H9 (cell line): ENCODE measurements at regions not wholly inside any gene's neighbourhood (a gene's known extent, or its start where the extent isn't known, plus 50 kb on each side); places are given as distances from the start of the nearest gene placed in this dataset.

Experiments
- DNase-seq: peaks from one replicate; pipeline ENCODE4 v3.0.0-alpha.2; 2017
- H2AFZ ChIP-seq: one replicate; pipeline ENCODE4 v1.6.1; 2013; ENCODE audit warnings: mild to moderate bottlenecking, low read length, control low read depth, moderate library complexity
- H2AK5ac ChIP-seq: 2 replicates; pipeline ENCODE4 v1.6.1; 2013; ENCODE audit warnings: low read length, control low read depth, mixed read lengths; ENCODE audit not compliant: insufficient read length
- H2BK120ac ChIP-seq: one replicate; pipeline ENCODE4 v1.6.1; 2013; ENCODE audit warnings: low read depth, mild to moderate bottlenecking, low read length, control low read depth, inconsistent platforms; ENCODE audit not compliant: poor library complexity, severe bottlenecking
- H2BK12ac ChIP-seq: 2 replicates; pipeline ENCODE4 v1.6.1; 2013; ENCODE audit warnings: low read length, control low read depth, mixed read lengths, low read depth; ENCODE audit not compliant: insufficient read length
- H2BK15ac ChIP-seq: 2 replicates; pipeline ENCODE4 v1.6.1; 2013; ENCODE audit warnings: low read depth, low read length, control low read depth
- H2BK20ac ChIP-seq: one replicate; pipeline ENCODE4 v1.6.1; 2013; ENCODE audit warnings: low read depth, mild to moderate bottlenecking, low read length, control low read depth, inconsistent platforms; ENCODE audit not compliant: poor library complexity, severe bottlenecking
- H2BK5ac ChIP-seq: 2 replicates; pipeline ENCODE4 v1.6.1; 2013; ENCODE audit warnings: low read length, control low read depth, mixed read lengths; ENCODE audit not compliant: insufficient read length
- H3K14ac ChIP-seq: 2 replicates; pipeline ENCODE4 v1.6.1; 2013; ENCODE audit warnings: low read length, control low read depth; ENCODE audit not compliant: insufficient read depth
- H3K18ac ChIP-seq: 2 replicates; pipeline ENCODE4 v1.6.1; 2013; ENCODE audit warnings: low read depth, mild to moderate bottlenecking, mixed read lengths, low read length, control low read depth; ENCODE audit not compliant: insufficient read length
- H3K23ac ChIP-seq: 2 replicates; pipeline ENCODE4 v1.6.1; 2013; ENCODE audit warnings: low read length, control low read depth, mixed read lengths, low read depth; ENCODE audit not compliant: insufficient read length
- H3K23me2 ChIP-seq: 2 replicates; pipeline ENCODE4 v1.6.1; 2013; ENCODE audit warnings: low read depth, mild to moderate bottlenecking, mixed read lengths, low read length, control low read depth; ENCODE audit not compliant: insufficient read length, poor library complexity, severe bottlenecking
- H3K27ac ChIP-seq: 2 replicates; pipeline ENCODE4 v1.5.1; 2013; ENCODE audit warnings: low read length, control low read depth, mixed read lengths, low read depth; ENCODE audit not compliant: insufficient read length
- H3K27me3 ChIP-seq: 2 replicates; pipeline ENCODE4 v1.6.1; 2013; ENCODE audit warnings: low read length, control low read depth, inconsistent platforms; ENCODE audit not compliant: insufficient read depth
- H3K4ac ChIP-seq: 2 replicates; pipeline ENCODE4 v1.6.1; 2013; ENCODE audit warnings: low read depth, mild to moderate bottlenecking, control low read depth, inconsistent platforms, low read length, moderate library complexity
- H3K4me1 ChIP-seq: 2 replicates; pipeline ENCODE4 v1.6.1; 2013; ENCODE audit warnings: low read length, control low read depth, inconsistent platforms; ENCODE audit not compliant: insufficient read depth
- H3K4me2 ChIP-seq: 2 replicates; pipeline ENCODE4 v1.6.1; 2013; ENCODE audit warnings: low read length, control low read depth, mixed read lengths; ENCODE audit not compliant: insufficient read length, insufficient read depth
- H3K56ac ChIP-seq: 2 replicates; pipeline ENCODE4 v1.6.1; 2013; ENCODE audit warnings: low read depth, mild to moderate bottlenecking, mixed read lengths, low read length, control low read depth; ENCODE audit not compliant: insufficient read length
- H3K79me1 ChIP-seq: 2 replicates; pipeline ENCODE4 v1.6.1; 2013; ENCODE audit warnings: low read depth, mild to moderate bottlenecking, moderate library complexity, low read length, control low read depth, inconsistent platforms; ENCODE audit not compliant: insufficient read depth, poor library complexity, severe bottlenecking
- H3K79me2 ChIP-seq: 2 replicates; pipeline ENCODE4 v1.6.1; 2013; ENCODE audit warnings: low read length, control low read depth, inconsistent platforms; ENCODE audit not compliant: insufficient read depth
- H3K9ac ChIP-seq: 2 replicates; pipeline ENCODE4 v1.6.1; 2013; ENCODE audit warnings: low read length, control low read depth, mixed read lengths; ENCODE audit not compliant: insufficient read length; ENCODE audit errors: extremely low read depth
- H3K9me3 ChIP-seq: one replicate; pipeline ENCODE4 v1.6.1; 2013; ENCODE audit warnings: low read depth, low read length, inconsistent platforms; ENCODE audit not compliant: control insufficient read depth
- H3T11ph ChIP-seq: one replicate; pipeline ENCODE4 v1.6.1; 2013; ENCODE audit warnings: mild to moderate bottlenecking, low read length, control low read depth, inconsistent platforms
- H4K20me1 ChIP-seq: one replicate; pipeline ENCODE4 v1.6.1; 2013; ENCODE audit not compliant: control insufficient read depth, insufficient read length, insufficient read depth
- H4K5ac ChIP-seq: 2 replicates; pipeline ENCODE4 v1.6.1; 2013; ENCODE audit warnings: low read depth, mild to moderate bottlenecking, mixed read lengths, low read length, control low read depth; ENCODE audit not compliant: insufficient read length
- H4K8ac ChIP-seq: replicated peaks from 2 replicates; pipeline ENCODE4 v1.6.1; 2013; ENCODE audit warnings: low read length, control low read depth, mixed read lengths, low read depth; ENCODE audit not compliant: insufficient read length
- H4K91ac ChIP-seq: 2 replicates; pipeline ENCODE4 v1.6.1; 2013; ENCODE audit warnings: low read depth, mild to moderate bottlenecking, moderate library complexity, mixed read lengths, low read length, control low read depth; ENCODE audit not compliant: insufficient read length
- H3K27ac Mint-ChIP-seq, 3 experiments: 2 replicates in 2 of 3; 3 replicates in 1 of 3; pipeline ENCODE4 v1.8.0; 2020 to 2021; ENCODE audit warnings: mixed read lengths in 3 of 3, mild to moderate bottlenecking in 1 of 3, moderate library complexity in 1 of 3
- H3K27me3 Mint-ChIP-seq: 2 replicates; pipeline ENCODE4 v1.8.0; 2021; ENCODE audit warnings: low read depth, mild to moderate bottlenecking, moderate library complexity, mixed read lengths
- H3K36me3 Mint-ChIP-seq, 3 experiments: 2 replicates in 2 of 3; 3 replicates in 1 of 3; pipeline ENCODE4 v1.8.0; 2020 to 2021; ENCODE audit warnings: low read depth in 3 of 3, mixed read lengths in 3 of 3; ENCODE audit not compliant: insufficient read depth in 1 of 3
- H3K4me1 Mint-ChIP-seq, 2 experiments: 2 replicates each; pipeline ENCODE4 v1.8.0; 2020; ENCODE audit warnings: mixed read lengths in 2 of 2
- H3K4me3 Mint-ChIP-seq, 2 experiments: 2 replicates in 1 of 2; 3 replicates in 1 of 2; pipeline ENCODE4 v1.8.0; 2020 to 2021; ENCODE audit warnings: mild to moderate bottlenecking in 2 of 2, mixed read lengths in 2 of 2, moderate library complexity in 1 of 2
- H3K9me3 Mint-ChIP-seq, 2 experiments: 2 replicates in 1 of 2; 3 replicates in 1 of 2; pipeline ENCODE4 v1.8.0; 2020; ENCODE audit warnings: mild to moderate bottlenecking in 2 of 2, mixed read lengths in 2 of 2, moderate library complexity in 1 of 2
- CTCF ChIP-seq: fragments of 200-600 bp; sonication (generic); conservative IDR thresholded peaks from 3 replicates; pipeline ENCODE4 v1.8.0; 2021; ENCODE audit warnings: antibody characterized with exemption, mild to moderate bottlenecking
- WGBS: extraction: QIAGEN DNeasy Blood & Tissue Kit; methylation state at CpG from one replicate; pipeline ENCODE4 v1.1.7; 2013; ENCODE audit warnings: missing lambda C conversion rate, low lambda C conversion rate, mixed read lengths; ENCODE audit not compliant: insufficient read length; ENCODE audit errors: extremely low coverage; 5-methylcytosine and 5-hydroxymethylcytosine counted together

GRCh38 chr10:80971461-80971860, 433.8 kb downstream of the SH2D4B start:
- Histone ChIP-seq H3K18ac (no peak overlapping the region), H3K79me2 (no peaks in the 10 kb centered on the region), H3K23ac (no peak overlapping the region), H3K27me3 (no peaks in the 10 kb centered on the region), H3K4ac (no peak overlapping the region), H4K8ac (no peak overlapping the region), H2BK5ac (no peak overlapping the region), H3T11ph (no peak overlapping the region), H2BK12ac (no peak overlapping the region), H4K5ac (no peak overlapping the region), H2AK5ac (no peak overlapping the region), H4K20me1 (no peaks in the 10 kb centered on the region), H3K27ac (no peak overlapping the region), H3K14ac (no peak overlapping the region), H3K56ac (no peak overlapping the region), H3K4me2 (no peak overlapping the region), H2BK20ac (no peak overlapping the region), H3K4me1 (no peaks in the 10 kb centered on the region), H2BK15ac (no peak overlapping the region), H4K91ac (no peak overlapping the region), H3K23me2 (no peaks in the 10 kb centered on the region), H2AFZ (no peak overlapping the region), H3K79me1 (no peaks in the 10 kb centered on the region), H3K9me3 (no peaks in the 10 kb centered on the region), H2BK120ac (no peak overlapping the region), H3K9ac (no peak overlapping the region)
- no peaks in the 10 kb centered on the region; a peak in 1 of 7 replicates for H3K36me3 Mint-ChIP-seq
- DNase-seq: no peak
- no CpG with 5 or more reads among the region's 1 CpG for WGBS
- H3K27me3 Mint-ChIP-seq: no peaks in the 10 kb centered on the region
- no peak overlapping the region for H3K27ac Mint-ChIP-seq
- no peaks in the 10 kb centered on the region for H3K9me3 Mint-ChIP-seq
- H3K4me3 Mint-ChIP-seq: no peak overlapping the region
- peaks cover 0 to 3% of the 10 kb centered on the region in 2 experiments; a peak in 1 of 4 replicates for H3K4me1 Mint-ChIP-seq
- no peak for TF ChIP-seq CTCF
